Skeletal muscle cell (primary cell): ENCODE measurements at regions not wholly inside any gene's neighbourhood (a gene's known extent, or its start where the extent isn't known, plus 50 kb on each side); places are given as distances from the start of the nearest gene placed in this dataset.

Experiments
- DNase-seq: peaks from one replicate; pipeline ENCODE4 v3.0.0-alpha.2; 2010; ENCODE audit warnings: low read depth
- H3K4me3 ChIP-seq: 2 replicates; pipeline ENCODE4 v1.5.1; 2011; ENCODE audit warnings: low read depth, mild to moderate bottlenecking, control low read depth, low read length, moderate library complexity

DNA sequence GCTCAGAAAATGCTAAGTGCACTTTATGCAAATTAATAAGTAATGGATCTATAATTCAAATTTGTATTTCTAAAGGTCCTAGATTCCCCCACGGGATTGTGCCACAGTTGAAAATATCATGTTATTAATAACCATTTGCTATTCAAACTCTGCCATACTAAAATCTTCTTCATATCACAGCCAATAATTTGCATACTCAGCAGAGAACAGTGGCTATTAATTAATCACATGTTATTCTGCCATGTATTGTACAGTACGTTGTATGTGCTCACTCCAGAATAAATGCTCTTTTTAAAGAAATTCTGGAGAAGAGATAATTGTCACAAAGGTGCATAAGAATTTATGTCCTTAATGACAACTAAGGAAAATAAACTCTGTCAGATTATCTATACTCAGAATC is 184.9 kb upstream of the LUZP2 start:
- no peak overlapping the region for H3K4me3 ChIP-seq
- no peak for DNase-seq

DNA sequence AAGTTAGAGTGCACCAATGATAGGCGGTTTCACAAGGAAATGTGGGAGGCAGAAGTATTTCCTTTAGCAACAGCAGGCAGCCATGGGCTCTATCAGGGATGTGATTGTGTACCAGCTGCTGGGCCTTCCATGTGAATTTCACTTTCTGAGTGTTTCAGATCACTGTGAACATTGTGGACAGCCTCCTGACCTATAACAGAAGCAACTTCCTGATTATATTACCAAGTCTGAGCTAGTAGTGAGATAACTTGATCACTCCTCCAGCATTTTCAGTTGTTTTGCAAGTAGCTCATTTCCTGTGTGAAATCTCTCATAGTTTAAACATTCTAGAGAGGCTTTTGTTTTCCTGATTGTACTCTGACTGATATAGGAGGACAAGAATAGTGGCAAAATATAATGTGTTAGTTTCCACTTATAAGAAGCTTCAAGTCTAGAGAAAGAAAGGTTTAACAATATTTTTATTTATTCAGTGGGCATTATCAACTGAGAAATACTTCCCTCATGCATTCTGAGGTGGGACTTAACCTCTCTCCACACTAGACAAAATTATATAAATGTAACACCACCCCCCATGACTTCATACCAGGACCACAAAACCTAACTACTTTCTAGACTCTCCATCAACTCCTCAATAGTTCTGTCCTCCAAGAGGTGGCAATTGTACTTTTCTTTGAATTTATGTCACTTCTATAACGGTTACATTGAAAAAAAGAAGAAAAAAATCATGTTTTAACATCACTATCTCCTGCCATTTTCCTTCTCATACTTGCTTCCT is 184.2 kb upstream of the LUZP2 start:
- H3K4me3 ChIP-seq = no peak overlapping the region
- peak; percentile 12 for DNase-seq

DNA sequence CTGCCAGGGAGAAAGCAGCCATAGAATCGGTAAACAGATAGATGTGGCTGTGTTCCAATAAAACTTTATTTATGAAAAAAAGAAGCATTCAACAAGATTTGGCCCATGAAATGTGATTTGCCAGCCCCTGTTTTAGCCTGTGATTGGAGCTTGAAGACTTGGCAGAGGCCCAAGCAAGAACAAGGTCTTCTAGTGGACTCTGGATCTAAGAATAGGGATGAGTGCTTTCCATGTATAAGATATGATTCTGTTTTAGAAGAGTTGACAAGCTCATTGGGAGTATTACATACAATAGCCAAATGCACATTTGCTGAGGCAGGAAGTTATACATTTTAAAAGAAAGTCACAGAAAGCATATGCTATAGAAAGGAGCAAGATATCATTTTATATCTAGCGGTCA is 175.6 kb upstream of the LUZP2 start:
- no peak for DNase-seq
- no peak overlapping the region for H3K4me3 ChIP-seq

DNA sequence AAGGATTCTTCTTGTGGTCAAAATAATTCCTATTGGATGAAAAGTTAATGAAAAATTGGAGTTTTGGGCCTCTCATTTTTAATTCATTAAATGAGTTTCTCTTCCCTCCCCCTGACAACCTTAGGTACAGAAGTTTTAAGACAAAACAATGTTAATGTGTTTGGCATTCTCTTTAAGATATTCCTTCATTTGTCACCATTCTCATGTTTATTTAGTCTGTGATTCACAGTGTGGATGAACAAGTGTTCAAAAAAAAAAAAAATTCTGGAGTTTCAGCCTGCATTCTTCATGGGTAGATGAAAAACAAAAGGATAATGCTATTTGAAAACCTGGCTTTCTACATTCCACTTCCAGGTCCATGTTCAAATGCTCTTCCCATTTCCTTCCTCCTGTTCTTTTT is 172.6 kb upstream of the LUZP2 start:
- DNase-seq = no peak
- H3K4me3 ChIP-seq = no peak overlapping the region

DNA sequence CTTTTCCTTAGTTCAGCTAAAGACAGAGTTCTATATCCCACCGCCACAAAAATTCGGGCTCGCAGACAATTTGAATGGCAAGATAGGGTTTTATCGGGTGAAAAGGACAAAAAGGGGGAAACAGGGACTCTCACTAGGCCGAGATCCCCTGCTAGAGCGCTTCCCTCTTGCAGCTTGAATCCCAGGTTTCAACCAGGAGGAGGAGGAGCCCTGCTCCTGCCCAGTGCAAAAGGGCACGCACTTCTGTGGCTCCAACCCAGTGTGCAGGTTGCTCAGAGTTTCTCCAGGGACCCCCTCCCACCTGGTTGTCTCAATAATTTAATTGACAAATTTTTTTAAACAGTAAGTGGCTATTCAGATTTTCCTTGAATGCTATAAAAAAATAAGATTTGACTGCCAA is 152.6 kb upstream of the LUZP2 start:
- DNase-seq = no peak
- no peak overlapping the region for H3K4me3 ChIP-seq

DNA sequence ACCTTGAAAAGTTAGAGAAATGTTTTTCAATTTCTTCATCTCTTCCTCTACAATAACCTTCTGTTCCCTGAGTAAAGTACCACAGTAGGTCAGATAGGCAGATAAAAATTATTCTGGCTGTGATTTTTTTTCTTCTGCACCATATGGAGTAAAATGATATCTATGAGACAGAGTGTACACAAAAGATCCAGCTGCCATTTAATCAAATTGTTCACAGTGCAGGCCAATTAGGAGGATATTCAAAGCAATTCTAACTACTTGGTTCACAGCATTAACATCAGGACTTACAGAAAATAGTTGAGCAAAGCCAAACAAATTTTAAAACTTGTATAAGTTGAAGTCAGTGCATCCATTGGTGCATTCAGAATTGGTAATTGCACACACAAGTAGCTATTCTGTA is 147.9 kb upstream of the LUZP2 start:
- no peak for DNase-seq
- H3K4me3 ChIP-seq = no peak overlapping the region

DNA sequence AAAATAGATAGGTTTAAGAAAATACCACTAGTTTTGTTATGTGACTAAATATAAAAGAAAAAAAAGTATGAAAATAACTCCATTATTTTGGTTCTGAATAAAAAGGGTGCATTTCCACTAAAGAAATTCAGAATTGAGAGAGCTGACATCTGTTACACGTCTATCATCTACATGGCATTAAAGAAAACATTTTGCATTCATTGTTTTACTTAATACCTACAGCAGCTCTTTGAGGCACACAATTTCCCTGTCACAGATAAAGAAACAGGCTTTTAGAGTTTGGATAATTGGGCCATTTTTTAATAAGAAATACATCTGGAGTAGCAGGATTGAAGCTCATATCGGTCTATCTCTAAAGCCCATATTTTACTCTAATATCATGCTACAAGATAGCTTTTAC is 145.7 kb upstream of the LUZP2 start:
- H3K4me3 ChIP-seq = no peak overlapping the region
- DNase-seq = no peak

DNA sequence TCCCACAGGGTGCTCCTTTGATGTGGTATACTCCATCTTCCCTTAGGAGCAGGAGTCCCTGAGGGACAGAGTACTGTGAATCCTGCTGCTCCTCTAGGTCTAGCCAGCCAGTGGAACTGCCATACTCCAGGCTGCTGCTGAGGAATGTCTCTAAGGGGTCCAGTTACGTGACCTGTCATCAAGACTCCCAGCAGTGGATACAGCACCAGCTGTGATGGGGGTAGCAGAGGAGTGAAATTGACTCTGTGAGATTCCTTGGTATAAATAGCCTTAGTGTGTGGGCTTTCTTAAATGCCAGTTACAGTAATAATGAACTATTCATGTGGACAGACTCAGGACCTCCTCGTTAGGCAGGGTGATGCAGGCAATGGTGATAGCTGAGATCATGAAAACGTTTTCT is 140.4 kb upstream of the LUZP2 start:
- DNase-seq = peak; percentile 8
- H3K4me3 ChIP-seq = no peak overlapping the region

DNA sequence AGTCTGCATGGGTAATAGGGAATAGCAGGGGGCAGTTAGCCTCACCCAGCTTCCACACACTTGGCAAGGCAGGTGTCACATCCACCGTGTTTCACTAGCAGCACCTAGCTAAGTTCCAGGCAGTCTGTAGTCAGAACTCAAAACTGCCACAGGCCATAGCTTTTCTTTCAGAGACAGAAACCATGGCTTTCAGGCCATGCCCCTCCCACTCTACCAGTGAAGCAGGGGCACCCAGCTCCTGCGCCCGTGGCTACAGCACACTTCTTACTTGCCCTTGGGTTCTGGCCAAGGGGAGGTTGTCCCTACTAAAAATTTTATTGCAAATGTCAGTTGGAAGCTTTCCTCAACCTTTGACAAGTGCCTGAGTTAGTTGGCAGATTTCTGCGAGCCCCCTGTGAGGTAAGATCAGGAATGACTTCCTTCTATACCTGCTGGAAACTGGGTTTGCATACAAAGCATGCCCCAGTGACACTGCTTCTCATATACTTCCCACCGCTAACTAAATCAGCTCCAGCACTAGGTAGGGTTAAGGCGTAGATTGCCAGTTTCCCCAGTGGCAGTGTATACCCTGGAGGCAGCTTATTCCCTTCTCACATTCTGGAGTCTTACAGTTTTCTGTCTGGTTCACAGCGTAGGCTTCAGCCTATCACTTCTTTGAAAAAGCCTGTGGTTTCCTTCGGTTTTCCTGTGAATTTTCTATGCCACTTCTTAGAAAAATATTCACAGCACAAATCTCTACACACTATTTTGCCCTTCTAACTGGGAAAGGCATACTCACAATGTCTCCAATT is 139.0 kb upstream of the LUZP2 start:
- no peak for DNase-seq
- H3K4me3 ChIP-seq = no peak overlapping the region

DNA sequence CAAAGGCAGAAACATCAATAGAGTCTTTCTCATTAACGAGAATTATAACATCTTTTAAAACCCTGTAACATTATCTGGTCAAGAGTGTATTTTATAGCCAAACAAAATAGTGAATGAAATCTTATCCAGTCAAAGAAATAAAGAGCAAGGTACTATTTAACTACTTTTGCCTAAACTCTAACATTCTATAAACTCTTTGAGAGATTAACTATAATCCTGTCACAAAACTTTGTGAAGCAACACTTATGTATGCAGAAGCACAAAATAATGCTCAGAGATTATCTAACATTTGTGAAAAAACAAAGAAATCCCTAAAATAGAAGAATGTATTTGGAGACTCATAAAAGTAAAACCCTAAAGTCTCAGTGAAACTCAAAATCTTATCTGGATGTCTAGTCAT is 124.4 kb upstream of the LUZP2 start:
- no peak for DNase-seq

DNA sequence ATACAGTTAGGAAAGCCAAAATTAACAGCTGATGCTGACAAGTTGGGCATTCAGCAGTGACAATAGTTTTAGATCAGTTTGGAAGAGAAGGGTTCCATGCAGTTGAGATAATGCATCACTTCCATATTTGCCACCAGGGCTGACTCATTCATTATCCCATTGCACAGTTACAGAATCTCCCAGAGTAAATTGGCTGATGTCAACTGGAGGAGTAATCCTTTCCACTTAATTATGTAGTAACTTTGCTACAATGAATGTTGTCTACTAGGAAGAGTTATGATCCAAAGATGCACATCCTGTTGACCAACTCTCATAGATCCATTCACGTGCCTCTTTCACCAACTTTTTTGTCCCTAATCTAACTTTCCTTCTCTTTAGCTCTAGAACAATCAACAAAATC is 123.3 kb upstream of the LUZP2 start:
- no peak for DNase-seq
- H3K4me3 ChIP-seq = no peak overlapping the region

More for the DNA sequence above, 124.4 kb upstream of the LUZP2 start:
- no peak overlapping the region for H3K4me3 ChIP-seq

DNA sequence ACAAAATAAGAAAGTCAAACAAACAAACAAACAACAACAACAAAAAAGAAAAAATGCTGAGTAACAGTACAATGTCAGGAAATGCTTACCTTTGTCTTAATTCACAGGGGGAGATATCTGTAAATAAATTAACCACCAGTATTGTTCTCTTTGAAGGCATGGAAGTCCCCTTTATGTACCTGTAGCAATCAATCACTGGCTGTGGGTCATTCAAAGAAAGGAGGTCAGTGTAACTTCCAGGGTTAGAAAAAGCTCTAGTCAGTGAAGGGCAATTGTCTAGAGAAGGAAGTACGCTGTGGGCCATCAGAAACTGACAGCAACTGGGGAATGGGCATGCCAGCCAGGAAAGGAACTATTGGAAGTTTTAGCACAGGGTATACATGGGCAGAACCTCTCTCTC is 121.5 kb upstream of the LUZP2 start:
- no peak for DNase-seq
- H3K4me3 ChIP-seq = no peak overlapping the region

DNA sequence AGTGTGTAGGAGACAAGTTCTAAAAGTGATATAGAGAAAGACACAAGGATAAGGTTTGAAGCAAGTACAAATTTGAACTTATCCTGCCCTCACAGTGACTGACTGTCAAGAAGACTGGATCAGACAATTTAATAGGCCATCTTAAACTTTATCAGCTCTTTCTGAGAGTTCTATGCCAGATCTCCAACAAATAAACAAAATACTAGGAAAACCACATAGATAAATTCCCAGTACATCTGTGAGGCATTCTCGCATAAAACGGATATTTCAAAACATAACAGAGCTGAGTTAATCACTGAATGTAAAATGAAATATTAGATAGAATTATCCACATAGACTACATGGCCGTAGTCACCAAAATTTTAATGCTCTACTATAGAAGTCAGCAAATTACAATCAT is 120.9 kb upstream of the LUZP2 start:
- DNase-seq = no peak
- H3K4me3 ChIP-seq = no peak overlapping the region

DNA sequence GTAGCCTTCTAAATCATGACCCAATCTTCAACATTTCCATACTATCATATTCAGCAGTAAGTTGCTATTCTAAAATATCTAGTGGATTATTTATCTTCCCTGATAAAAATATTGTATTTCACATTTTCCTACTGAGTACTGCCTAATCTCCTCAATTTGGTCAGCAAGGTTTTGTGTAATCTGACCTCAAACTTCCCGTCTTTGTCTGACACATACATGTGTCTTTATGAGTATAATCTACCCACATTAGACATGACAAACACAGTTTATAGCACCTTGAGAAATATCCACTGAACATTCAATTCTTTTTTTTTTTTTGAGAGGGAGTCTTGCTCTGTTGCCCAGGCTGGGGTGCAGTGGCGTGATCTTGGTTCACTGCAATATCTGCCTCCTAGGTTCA is 113.7 kb upstream of the LUZP2 start:
- no peak for DNase-seq
- H3K4me3 ChIP-seq = no peak overlapping the region

DNA sequence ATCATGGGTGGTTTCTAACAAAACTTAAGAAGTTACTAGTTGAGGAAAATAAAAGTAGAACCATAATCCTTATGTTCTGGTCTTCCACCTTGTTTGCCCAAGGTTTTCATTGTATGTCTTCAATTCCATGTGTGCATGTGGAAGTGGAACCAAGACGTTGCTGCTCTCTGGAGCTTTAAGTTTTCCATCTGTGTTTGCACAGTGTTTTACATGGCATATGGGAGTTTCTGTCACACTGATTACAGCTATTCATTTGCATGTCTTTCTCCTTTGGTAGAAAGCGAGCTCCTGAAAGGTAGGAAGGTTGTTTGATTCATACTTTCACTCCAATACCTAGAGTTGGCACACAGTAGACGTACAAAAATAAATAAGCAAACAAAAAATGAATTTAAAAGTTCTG is 112.6 kb upstream of the LUZP2 start:
- no peak for DNase-seq
- no peak overlapping the region for H3K4me3 ChIP-seq

DNA sequence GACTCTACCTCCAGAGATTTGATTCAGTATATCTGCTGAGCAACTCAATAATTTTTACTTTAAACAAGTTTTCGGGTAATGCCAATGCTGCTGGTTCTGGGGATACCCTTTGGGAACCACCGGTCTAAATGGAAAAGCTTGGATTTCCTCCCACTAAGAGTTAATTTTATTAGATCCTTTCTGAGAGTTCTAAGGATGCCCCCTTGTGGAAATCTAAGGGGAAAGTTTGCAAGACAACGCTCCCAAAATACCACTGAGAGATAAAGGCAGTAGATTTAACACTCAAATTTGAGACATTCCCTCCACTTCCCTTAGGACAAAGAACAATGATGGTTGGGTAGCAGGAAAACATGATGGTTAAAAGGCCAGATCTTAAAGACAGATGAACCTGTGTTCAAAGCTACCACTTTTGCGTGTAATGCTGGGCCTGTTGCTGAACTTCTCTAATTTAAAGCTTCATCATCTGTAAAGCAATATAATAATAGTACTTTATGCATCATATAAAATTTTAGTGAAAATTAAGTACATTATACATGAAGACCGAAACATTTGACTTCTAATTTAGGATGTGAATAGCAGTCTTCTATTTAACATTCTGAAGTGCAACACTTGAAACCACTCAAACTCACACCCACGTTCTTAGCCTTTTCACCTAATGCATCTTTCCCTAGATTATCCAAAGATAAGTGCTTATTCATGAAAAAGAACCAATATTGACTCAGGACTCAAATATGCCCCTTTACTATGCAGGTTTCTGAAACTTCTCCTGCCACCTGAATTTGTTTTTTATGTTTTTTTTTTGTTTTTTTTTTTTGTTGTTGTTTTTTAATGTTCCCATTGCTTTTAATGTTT is 110.1 kb upstream of the LUZP2 start:
- H3K4me3 ChIP-seq = no peak overlapping the region
- DNase-seq = no peak

DNA sequence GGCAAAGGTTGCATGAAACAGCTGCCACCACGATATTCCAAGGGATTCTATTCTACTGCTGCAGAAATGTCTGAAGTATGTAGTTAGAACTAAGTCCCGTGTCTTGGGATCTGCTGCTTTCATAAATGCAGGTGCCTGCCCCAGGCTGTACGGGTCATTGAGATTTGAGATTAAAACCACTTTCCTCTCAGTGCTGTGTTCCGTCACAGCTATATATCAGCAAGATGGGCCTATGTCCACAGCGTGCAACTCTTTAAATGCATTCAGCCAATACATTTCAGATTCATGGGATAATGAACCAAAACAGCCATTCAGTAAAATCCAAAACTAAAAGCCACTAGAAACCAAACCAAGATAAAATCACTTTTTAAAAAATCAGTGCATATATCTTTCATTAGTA is 107.3 kb upstream of the LUZP2 start:
- no peak for DNase-seq
- H3K4me3 ChIP-seq = no peak overlapping the region

DNA sequence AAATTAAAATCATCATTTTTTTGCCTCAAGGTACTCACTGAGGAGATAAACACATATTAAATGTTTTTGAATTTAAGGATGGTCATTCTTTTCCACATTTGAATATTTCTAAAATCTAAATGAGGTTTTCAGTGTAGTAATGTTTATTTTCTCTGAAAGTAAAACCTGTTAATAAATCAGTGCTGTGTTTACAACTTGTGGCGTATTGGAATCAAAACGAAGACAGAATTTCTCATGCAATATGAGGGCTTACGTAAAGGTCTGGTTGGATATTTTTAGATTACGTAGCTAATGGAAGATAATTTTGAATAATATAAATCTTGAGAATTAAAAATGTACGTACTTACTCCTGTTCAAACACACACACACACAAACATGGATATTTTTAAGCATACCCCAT is 106.8 kb upstream of the LUZP2 start:
- DNase-seq = no peak
- no peak overlapping the region for H3K4me3 ChIP-seq

DNA sequence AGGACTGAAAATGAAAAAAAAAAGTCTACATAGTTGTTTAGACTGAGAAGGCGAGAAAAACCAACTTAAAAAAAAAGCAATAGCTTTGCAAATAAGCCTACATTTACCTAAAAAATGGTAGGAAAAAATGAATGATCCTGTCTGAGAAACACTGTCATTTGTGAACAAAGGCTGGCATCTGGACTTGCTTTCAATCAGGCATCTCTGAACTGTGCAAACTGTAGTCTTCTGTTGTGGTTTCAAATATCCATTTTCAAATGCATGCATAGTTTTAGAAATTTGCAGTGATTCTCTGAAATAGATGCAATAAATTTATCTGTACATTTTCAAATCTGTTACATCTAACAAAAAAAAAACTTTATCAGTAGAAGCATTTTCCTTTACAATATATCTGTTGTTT is 106.1 kb upstream of the LUZP2 start:
- DNase-seq = no peak
- H3K4me3 ChIP-seq = no peak overlapping the region

DNA sequence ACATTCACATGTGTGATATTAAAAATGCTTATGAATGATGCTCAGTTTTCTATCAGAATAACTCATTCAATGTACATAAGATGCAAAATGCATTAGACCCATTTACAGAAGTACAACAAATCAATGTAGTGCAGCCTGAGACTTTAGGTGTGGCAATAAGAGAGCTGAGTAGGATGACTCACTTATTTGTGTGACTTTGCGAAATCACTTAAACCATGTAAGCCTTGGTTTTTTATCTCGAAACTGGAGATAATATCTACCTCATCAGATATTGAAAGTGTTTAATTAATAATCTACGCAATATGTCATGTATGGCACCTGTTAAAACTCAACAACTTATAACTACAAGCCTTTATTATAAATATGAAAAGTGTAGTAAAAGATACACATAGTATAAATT is 105.7 kb upstream of the LUZP2 start:
- DNase-seq = peak; percentile 16
- no peak overlapping the region for H3K4me3 ChIP-seq
